GM21447 (cell line): ENCODE measurements at regions not wholly inside any gene's neighbourhood (a gene's known extent, or its start where the extent isn't known, plus 50 kb on each side); places are given as distances from the start of the nearest gene placed in this dataset.

ENCODE experiments used
- ATAC-seq: cut with Tn5 transposase; IDR thresholded peaks from one replicate; pipeline ENCODE4 v1.9.1; 2021; ENCODE audit not compliant: unreplicated experiment

GRCh38 chr2:196314157-196314556 lies 142.8 kb upstream of the STK17B start:
- ATAC-seq = no peak

- ATAC-seq = no peak
Observed at GRCh38 chr2:196314780-196315179, 143.4 kb upstream of the STK17B start.

GRCh38 chr2:196315388-196316049 lies 144.1 kb upstream of the STK17B start:
- ATAC-seq = no peak

- no peak for ATAC-seq
Observed at GRCh38 chr2:196316050-196316430, 144.7 kb upstream of the STK17B start.

- no peak for ATAC-seq
Observed at GRCh38 chr2:196318517-196319377, 147.4 kb upstream of the STK17B start.

- ATAC-seq = no peak
Observed at GRCh38 chr2:196322973-196323810, 151.8 kb upstream of the STK17B start.

- ATAC-seq = no peak
Observed at GRCh38 chr2:196324211-196324610, 152.8 kb upstream of the STK17B start.

- ATAC-seq = no peak
Observed at GRCh38 chr2:196328088-196328680, 156.8 kb upstream of the STK17B start.

- ATAC-seq = no peak
Observed at GRCh38 chr2:196329959-196330358, 158.6 kb upstream of the STK17B start.

- no peak for ATAC-seq
Observed at GRCh38 chr2:196330645-196331044, 159.3 kb upstream of the STK17B start.

GRCh38 chr2:196331143-196331542 lies 159.8 kb upstream of the STK17B start:
- no peak for ATAC-seq

GRCh38 chr2:196331851-196332250 lies 160.5 kb upstream of the STK17B start:
- ATAC-seq = no peak

GRCh38 chr2:196333397-196333796 lies 162.0 kb upstream of the STK17B start:
- no peak for ATAC-seq

- no peak for ATAC-seq
Observed at GRCh38 chr2:196334710-196335109, 163.3 kb upstream of the STK17B start.

GRCh38 chr2:196335221-196335634 lies 163.8 kb upstream of the STK17B start:
- no peak for ATAC-seq

- ATAC-seq = no peak
Observed at GRCh38 chr2:196336207-196336606, 164.8 kb upstream of the STK17B start.

GRCh38 chr2:196336715-196337114 lies 165.3 kb upstream of the STK17B start:
- no peak for ATAC-seq

- ATAC-seq = no peak
Observed at GRCh38 chr2:196337208-196337953, 166.0 kb upstream of the STK17B start.

- no peak for ATAC-seq
Observed at GRCh38 chr2:196338440-196338839, 167.1 kb upstream of the STK17B start.

- ATAC-seq = no peak
Observed at GRCh38 chr2:196341277-196341841, 170.0 kb upstream of the STK17B start.
